ENCODE measurements at regions not wholly inside any gene's neighbourhood (a gene's known extent, or its start where the extent isn't known, plus 50 kb on each side); places are given as distances from the start of the nearest gene placed in this dataset.

- ChIA-PET CTCF (no interaction called here), POLR2A (no interaction called here)
These were observed 53.4 kb upstream of the TBXT start for GRCh38 chr6:166221040-166221439.
